ENCODE measurements at regions not wholly inside any gene's neighbourhood (a gene's known extent, or its start where the extent isn't known, plus 50 kb on each side); places are given as distances from the start of the nearest gene placed in this dataset.

DNA sequence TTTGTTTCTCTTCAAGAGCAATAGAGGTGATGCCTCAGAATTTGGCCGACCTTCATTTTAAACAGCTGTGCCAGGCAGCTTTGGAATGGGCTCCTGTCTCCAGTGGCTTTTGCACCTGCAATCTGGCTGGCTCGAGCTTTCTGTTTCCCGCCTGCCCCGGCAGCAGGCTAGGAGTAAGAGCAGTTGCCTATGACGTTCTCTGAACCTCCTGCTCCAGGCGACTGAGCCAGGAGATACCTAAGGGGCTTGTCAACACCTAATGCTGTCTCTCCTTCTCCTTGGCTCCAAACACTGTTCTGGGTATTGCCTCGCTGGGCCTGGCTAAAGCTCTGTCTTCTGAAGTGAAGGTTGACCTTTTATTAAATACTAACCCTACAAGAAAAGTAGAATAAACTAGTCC, 229.9 kb downstream of the LRRN1 start:
- DNase-seq (ENCODE audit: low read depth): no peak

DNA sequence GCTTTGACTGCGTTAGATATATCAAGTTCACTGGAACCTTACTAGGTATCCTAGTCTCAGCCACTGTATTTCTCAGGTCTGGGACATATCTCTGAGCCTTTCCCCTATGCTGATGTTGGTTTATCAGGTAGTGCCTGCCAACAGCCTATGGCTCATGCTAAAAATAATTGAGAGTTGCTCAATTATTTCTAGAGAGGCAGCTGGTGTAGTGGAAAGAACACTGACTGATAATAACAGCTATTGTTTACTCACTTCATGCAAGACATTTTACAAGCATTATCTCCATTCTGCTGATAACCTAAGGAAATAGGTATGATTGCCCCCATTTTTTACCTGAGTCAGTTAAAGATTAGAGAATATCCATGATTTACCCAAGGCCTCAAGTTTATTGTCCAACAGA, 231.4 kb downstream of the LRRN1 start:
- DNase-seq (ENCODE audit: low read depth): no peak

DNA sequence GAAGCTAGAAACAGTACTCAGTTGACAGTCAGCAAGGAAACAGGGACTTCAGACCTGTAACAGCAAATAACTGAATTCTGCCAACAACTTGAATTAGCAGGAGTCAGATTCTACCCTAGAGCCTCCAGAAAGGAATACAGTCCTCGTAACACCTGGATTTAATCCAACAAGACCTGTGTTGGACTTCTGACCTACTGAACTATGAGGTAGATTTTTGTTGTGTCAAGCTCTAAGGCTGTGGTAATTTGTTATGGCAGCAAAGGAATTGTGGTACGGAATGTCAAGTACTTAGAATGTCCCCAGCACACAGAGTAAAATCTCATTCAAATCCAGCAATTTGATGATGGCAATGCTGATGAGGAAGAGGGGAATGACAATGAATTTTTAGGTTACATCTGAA, 234.1 kb downstream of the LRRN1 start:
- no peak for DNase-seq (ENCODE audit: low read depth)

DNA sequence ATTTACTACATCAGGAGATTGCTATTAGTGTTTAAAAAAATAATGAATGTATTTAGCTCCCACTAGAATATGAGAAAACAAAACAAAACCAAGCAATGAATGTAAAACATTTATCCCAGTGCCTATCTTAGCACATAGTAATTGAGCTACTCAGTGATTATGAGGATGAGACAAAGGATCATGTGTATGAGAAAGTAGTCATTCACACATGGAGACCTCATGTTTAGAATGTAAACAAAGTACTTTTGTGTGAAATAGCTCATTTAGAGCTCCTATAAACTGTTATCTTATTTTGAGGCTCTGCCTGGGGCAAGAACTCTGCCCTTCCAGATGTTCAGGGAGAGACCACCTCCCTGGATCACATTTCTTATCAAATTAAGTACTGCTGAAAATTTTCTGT, 236.8 kb downstream of the LRRN1 start:
- DNase-seq (ENCODE audit: low read depth): no peak

DNA sequence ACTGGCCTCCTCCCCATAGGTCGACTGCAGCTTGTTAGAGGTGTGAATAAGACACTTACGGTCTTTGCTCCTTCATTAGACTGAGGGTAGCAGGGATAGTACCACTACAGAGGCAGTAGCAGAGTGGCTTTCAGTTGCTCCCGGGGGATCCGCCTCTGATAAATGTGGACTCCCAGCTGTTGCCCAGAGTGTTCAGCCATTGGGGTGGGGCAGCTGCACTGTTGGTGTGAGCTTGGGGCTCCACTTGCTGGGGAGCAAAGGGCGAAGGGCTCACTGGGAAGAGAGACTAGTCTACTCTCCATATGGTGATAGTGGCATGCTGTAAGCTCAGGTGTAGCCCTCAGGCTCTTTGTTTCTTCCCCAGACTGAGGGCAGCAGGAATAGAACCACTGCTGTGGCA, 239.1 kb downstream of the LRRN1 start:
- DNase-seq (ENCODE audit: low read depth): no peak

DNA sequence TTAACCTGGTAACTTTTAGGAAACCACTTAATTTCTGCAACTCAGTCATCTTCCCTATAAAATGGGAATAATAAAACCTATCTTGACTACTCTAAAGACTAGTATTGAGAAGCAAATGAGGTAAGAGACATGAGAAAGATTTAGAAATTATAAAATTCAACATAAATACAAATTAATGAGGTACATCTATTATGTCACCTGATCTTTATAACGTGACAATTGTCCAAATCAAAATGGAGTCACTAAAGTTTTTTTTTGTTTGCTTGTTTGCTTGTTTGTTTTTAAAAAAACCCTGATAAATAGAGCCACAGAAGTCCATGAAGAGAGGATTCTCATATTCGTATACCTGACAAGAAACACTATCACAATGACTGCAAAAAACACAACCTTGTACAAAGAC, 242.8 kb downstream of the LRRN1 start:
- DNase-seq (ENCODE audit: low read depth): no peak

DNA sequence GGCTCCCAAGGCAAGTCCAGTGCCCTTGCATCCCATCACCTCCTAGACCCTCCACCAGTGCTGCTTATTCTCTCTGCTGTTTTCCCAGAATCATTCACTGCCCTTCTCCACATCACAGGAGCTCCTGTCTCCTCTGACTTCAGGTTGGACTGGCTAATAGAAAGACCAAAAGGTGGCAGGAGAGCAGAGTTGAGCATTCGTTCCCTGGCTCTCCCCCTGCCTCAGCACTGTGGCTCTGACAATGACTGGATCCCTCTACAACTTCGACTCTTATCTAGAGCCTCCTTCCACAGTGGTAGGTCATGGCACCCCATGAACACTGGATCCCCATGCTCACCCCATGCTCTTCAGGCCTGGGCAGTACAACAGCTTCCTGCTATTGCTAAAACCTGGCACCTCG, 243.6 kb downstream of the LRRN1 start:
- DNase-seq (ENCODE audit: low read depth): no peak

DNA sequence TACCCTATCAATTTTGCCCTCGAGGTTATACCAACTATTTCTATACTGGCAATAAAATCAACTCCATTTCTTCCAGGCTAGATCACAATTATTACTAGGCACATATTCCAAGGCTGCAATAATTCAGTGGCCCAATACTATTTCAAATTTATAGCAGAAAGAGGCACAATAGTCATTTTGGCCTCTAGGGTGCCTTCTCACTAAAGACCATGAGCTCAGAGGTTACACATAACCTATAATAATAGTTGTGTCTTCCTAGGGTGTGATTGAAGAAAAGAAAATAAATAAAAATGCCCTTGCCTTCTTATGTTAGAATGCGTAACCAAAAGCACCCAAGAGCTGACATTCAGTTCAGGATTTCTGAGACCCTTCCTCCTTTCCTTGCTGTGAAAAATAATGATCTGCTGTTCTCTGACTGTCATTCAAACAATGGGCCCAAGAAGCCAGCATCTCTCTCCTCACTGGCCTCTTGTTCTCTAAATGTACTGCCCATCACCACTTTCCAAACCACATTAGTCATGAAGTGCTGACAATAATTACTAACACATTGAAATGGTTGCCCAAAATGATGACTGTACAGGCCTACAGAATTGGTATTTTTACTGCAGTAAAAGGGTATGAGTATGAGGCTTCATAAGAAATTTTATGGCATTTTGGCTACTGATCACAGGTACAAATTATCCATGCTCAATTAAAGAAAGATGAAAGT, 244.8 kb downstream of the LRRN1 start:
- DNase-seq (ENCODE audit: low read depth): no peak

DNA sequence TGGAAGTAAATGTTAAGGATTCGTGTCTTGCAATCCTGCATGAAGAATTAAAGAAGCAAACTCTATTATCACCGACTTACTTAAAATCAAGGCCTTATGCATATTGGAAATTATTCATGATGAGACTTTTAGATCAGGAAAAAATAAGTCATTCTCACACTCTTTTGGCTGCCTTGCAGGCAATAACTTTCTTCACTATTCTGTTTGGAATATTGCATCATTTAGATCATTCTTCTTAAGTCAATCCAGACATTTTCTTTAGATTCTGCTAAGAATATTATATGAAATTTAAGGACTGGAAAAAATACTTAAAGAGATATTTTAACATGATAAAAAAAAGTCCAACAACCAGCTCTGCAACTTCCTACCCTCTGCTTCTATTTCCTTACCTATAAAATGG, 245.4 kb downstream of the LRRN1 start:
- no peak for DNase-seq (ENCODE audit: low read depth)

DNA sequence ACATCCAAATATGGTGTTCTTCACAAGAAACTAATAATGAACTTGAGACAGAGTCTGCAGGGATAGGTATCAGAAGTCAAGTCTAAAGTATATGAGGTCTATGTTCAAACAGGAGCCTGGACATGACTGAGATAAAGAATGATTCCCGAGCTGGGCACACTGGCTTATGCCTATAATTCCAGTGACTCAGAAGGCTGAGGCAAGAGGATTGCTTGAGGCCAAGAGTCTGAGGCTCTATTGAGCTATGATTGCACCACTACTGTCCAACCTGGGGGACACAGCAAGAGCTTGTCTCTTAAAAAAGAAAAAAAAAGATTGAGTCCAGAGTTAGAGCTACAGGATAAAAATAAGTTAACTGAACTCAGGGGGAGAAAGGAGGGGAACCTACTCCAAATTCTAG, 246.5 kb downstream of the LRRN1 start:
- DNase-seq (ENCODE audit: low read depth): no peak

DNA sequence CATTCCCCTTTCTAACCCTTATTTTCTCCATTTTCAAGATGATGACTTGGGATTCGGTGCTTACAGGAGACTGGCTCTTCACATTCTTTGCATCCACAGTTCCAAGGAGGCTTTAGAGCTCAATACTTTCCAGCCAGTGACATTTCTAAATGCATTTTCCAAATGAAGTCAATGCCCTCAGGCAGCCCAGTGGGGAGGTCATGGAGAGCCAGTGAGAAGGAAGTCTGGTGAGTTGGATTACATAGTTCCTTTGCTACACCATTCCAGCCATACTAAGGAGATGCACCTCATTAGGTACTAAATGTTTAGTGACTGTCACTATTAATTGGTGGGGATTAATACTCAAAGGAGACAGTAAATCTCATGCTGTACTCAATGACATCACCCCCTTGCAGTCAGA, 248.1 kb downstream of the LRRN1 start:
- no peak for DNase-seq (ENCODE audit: low read depth)

DNA sequence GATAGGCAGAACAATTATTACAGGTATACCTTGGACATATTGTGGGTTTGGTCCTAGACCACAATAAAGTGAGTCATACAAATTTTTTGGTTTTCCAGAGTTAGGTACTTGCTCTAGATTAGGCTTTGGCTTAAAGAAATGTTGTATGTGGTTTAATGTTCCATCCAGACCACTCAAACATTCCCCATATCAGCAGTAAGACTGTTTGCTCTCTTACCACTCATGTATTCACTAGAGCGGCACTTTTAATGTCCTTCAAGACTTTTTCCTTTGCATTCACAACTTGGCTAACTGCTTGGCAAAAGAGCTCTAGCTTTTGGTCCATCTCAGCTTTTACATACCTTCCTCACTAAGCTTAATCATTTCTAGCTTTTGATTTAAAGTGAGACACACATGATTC, 250.5 kb upstream of the SETMAR start:
- no peak for DNase-seq (ENCODE audit: low read depth)

DNA sequence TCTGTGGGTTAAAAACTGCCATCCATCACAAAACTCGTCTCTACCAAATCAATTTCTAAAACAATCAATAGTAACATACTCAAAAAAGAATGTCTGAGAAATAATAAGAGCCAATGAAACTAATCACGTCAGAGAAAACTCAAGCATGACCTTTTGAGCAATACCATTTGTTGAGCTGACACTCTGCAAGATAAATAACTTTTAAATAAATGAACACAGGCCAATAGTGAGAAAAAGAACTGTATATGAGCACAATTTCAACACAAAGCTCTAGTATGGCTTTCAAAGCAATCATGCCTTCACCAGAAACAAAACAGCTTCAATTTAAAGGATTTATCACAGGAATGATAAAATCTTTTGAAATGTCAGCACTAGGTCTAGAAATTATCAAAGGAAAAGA, 249.2 kb upstream of the SETMAR start:
- DNase-seq (ENCODE audit: low read depth): no peak

DNA sequence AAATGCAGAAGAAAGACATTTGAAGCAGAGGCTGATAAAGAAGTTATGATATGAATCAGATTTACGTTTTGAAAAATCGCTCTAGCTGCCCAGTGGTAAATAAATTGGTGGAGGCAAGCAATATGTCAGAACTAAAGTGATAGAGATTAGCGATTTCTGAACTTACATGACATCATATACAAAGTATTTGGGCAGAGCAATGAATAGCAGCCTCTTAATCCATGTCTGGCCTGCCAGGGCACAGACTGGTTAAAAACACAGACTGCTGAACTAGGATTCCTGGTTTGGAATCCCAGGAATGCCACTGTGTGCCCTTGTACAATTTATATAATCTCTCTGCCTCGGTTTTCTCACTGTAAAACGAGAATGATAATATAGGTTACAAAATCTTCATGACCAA, 243.1 kb upstream of the SETMAR start:
- no peak for DNase-seq (ENCODE audit: low read depth)

DNA sequence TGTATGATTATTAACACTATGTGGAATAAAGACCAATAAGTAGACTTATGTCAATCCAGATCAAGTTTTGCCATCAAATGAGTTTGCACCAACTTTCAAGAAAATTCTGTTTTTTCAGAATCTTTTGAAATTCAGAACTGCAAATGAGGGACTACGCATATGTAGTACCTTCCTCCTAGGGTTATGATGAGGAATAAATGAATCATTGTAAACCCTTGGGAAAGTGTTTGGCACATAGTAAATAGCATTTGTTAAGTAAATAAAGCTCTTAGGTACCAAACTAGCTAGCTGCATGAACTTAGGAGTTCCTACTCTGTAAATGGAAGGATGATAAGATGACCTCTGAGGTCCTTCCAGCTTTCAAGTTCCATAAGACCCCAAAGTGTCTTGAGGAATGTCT, 242.6 kb upstream of the SETMAR start:
- DNase-seq (ENCODE audit: low read depth): no peak

DNA sequence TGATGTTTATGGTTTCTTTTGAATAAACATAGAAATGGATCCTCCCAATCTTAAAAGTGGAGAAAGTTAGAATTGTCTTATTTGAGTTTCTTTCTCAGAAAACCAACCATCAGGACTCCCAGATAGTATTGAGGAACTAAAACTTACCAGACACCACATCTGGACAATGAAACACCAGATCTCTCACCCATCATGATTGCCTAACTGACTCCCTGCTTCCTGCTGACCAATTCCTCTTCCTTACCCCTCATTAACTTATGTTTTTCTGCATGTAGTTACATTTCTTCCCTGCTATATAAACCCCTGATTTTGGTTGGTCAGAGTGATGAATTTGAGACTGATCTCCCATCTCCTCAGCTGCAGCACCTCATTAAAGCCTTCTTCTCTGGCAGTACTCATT, 242.0 kb upstream of the SETMAR start:
- DNase-seq (ENCODE audit: low read depth): no peak

DNA sequence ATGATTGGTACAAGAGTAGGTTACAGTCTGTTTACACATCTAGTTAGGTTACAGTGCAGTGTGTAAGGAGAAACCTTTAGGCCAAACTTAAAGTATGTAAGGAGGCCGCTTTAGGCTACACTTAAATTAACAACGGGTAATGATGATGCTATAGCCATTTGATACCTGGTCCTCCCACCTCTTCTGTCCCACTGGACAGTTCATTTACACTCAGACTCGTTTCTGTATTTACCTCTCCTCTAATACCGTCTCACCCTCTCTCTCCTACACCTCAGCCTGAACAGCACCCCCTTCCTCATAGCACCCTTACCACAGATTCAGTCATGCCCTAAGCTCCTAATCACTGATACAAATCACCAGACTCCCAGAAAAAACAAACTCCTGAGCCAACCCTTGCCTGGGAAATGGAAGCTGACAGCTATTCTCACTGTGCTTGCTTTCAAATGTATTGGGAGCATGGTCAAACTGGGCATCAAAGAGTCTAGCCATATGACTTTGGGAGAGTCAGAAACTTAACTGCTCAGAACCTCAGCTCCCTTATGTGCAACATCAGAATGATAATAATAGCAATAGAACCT, 241.3 kb upstream of the SETMAR start:
- no peak for DNase-seq (ENCODE audit: low read depth)

DNA sequence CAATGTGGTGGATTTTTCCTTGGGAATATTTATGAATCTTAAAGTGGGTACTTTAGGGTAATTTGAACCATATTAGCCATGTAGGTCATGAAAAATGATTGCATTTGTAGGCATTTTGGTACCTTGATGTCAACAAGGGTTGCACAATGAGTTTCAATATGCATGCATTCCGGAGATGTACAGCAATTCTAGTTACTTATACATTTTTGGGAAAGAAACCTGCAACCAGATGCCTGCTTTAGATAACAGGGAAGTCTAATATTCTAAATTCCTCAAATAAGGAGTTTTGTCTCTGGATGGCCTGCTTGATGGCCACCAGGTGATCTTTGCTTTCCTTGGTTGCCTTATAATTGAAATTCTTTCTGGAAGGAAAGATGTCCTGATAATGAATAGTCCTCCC, 240.5 kb upstream of the SETMAR start:
- no peak for DNase-seq (ENCODE audit: low read depth)

DNA sequence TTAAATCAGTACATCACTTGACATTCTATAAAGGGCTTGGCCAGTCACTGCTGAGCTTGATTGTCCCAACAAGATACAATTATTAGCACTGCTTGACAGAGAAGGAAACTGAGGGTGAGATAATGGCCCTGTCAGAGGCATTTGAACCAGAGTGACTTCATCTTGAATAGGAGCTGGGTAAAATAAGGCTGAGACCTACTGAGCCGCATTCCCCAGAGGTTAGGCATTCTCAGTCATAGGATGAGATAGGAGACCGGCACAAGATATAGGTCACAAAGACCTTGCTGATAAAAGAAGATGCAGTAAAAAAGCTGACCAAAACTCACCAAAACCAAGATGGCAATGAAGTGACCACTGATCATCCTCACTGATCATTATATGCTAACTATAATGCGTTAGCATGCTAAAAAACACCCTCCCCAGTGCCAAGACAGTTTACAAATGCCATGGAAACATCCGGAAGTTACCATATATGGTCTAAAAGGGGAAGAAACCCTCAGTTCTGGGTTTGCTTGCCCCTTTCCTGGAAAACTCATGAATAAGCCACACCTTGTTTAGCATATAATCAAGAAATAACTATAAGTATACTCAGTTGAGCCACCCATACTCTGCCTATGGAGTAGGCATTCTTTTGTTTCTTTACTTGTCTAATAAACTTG, 239.1 kb upstream of the SETMAR start:
- DNase-seq (ENCODE audit: low read depth): no peak

DNA sequence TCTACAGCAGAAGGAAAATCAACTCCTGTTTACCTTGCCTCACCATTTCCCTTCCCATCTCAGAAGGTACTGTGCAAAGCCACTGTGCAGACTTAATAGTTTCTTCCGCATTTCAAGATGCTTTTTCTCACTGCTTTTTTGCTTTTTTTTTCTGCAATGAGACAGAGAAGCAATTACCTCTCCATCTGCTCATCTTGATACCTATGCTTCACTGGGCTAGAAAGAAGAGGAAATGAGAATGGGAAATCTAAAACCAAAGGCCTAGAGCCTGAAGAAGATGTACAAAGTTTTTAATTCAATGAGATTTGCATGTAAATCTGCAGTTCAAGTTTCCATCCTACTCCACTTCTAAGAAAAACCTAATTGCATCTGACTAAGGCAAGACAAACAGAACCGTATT, 238.1 kb upstream of the SETMAR start:
- no peak for DNase-seq (ENCODE audit: low read depth)

DNA sequence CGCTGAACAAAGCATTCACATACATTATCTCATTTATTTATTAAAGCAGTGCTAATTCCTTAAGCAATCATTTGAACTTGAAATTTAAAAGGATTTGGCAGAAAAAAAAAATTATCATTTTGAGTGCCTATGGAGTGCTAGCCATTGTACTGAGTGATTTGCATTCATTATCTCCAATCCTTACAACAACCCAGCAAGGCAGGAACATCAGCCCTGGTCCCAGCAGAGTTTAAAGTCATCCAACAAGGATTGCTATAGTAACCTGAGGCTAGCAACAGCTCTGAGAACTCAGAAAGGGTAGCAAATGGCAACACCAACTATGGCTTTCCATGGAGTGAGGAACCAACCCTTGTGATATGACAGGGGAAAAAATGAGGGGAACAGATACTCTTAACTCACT, 237.6 kb upstream of the SETMAR start:
- no peak for DNase-seq (ENCODE audit: low read depth)

DNA sequence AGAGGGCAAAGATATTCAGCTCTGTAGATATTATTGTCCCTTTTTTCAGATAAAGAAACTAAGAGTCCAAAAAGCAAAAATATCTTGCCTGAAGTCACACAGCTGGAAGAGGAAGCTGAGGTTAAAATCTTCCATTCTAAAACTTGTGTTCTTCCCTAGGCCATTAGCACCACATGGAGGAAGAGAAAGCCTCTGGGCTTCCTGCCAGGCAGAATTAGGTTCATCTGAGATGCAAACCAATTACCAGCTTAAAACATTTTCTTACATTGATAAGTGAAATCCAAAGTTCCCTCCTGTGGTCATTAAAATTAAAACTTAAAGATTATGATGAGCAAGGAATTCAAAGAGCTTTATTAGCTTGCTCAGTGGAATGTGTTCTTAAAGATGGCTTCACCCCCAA, 235.3 kb upstream of the SETMAR start:
- DNase-seq (ENCODE audit: low read depth): no peak

DNA sequence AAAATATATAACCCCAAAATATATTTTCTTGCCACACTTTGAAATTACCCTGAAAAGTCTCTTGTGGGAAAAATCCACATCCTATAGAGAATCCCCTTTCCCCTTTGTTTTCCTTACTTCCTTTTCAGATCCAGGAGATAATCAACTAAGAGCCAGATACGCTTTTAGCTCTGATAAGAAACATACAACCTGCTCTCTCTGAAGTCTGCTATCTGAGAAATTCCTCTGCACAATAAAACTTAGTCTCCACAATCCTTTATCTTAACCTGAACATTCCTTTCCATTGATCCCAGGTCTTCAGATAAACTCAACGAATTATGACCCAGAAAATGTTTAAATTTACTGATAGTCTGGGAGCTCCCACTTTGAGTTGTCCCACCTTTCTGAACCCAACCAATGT, 233.4 kb upstream of the SETMAR start:
- DNase-seq (ENCODE audit: low read depth): no peak
